C4-2B (cell line): ENCODE measurements at regions not wholly inside any gene's neighbourhood (a gene's known extent, or its start where the extent isn't known, plus 50 kb on each side); places are given as distances from the start of the nearest gene placed in this dataset.

Source experiments
- CTCF ChIP-seq: fragments of 450-650 bp; conservative IDR thresholded peaks from 2 replicates; pipeline ENCODE4 v1.5.1; 2017; ENCODE audit warnings: mild to moderate bottlenecking
- ZFX ChIP-seq: fragments of 450-650 bp; IDR thresholded peaks from 2 replicates; pipeline ENCODE4 v1.6.1; 2017

- TF ChIP-seq ZFX (no peak), CTCF (no peak)
Observed at GRCh38 chr4:53805291-53805690, 214.0 kb upstream of the LNX1 start.
